Activated T-helper 1 cell treated with anti-CD3 and anti-CD28 coated beads, Interleukin-12 subunit alpha, Interleukin-12 subunit beta, Interleukin-2, Interleukin-4 antibody, amounts not matched to agents 30 ng/mL and 10 ng/mL and 1 ng/mL, durations not matched to agents 14 hours and 24 hours and 36 hours (primary cell): ENCODE measurements at regions not wholly inside any gene's neighbourhood (a gene's known extent, or its start where the extent isn't known, plus 50 kb on each side); places are given as distances from the start of the nearest gene placed in this dataset.

Source experiments
- DNase-seq: peaks from one replicate; pipeline ENCODE4 v3.0.0; 2021; ENCODE audit warnings: low spot score
- H3K27ac Mint-ChIP-seq: one replicate; pipeline ENCODE4 v1.8.0; 2021; ENCODE audit warnings: mild to moderate bottlenecking, mixed read lengths
- H3K27me3 Mint-ChIP-seq: one replicate; pipeline ENCODE4 v1.8.0; 2022; ENCODE audit warnings: mild to moderate bottlenecking, moderate library complexity, mixed read lengths; ENCODE audit not compliant: insufficient read depth
- H3K36me3 Mint-ChIP-seq: one replicate; pipeline ENCODE4 v1.8.0; 2021; ENCODE audit warnings: low read depth, mixed read lengths
- H3K4me1 Mint-ChIP-seq: one replicate; pipeline ENCODE4 v1.8.0; 2021; ENCODE audit warnings: low read depth, mixed read lengths
- H3K4me3 Mint-ChIP-seq: one replicate; pipeline ENCODE4 v1.8.0; 2021; ENCODE audit warnings: mild to moderate bottlenecking, moderate library complexity, mixed read lengths
- H3K9me3 Mint-ChIP-seq: one replicate; pipeline ENCODE4 v1.8.0; 2021; ENCODE audit warnings: mixed read lengths
- intact Hi-C: fragments of 100-400 bp; cut with micrococcal nuclease; formaldehyde crosslinking; loops from one replicate; pipeline ENCODE4 v1.15.1; 2024

DNA sequence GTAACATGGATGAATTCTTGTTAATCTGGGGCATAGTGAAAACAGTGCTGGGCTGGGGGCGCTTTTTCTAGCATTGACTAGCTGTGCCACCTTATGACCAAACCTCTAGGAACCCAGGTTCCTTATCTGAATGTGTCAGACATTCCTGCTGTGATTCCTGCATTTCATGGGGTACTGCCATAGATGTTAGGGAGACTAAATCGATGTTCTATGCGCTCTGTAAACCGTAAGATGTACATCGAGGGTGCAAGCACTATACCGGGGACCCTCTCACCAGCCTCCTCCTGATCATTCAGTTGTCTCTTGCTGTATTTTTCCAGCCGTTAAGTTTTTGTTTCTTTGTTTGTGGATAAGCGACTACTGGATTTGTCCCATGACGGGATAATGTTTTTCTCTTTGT is 170.9 kb upstream of the PARP11 start:
- Mint-ChIP-seq H3K4me3 (no peak overlapping the region), H3K27ac (no peak overlapping the region), H3K9me3 (no peaks in the 10 kb centered on the region), H3K4me1 (peaks cover 6% of the 10 kb centered on the region), H3K36me3 (no peaks in the 10 kb centered on the region), H3K27me3 (peaks cover 11% of the 10 kb centered on the region)
- DNase-seq: no peak
- intact Hi-C loops: no loop called here

DNA sequence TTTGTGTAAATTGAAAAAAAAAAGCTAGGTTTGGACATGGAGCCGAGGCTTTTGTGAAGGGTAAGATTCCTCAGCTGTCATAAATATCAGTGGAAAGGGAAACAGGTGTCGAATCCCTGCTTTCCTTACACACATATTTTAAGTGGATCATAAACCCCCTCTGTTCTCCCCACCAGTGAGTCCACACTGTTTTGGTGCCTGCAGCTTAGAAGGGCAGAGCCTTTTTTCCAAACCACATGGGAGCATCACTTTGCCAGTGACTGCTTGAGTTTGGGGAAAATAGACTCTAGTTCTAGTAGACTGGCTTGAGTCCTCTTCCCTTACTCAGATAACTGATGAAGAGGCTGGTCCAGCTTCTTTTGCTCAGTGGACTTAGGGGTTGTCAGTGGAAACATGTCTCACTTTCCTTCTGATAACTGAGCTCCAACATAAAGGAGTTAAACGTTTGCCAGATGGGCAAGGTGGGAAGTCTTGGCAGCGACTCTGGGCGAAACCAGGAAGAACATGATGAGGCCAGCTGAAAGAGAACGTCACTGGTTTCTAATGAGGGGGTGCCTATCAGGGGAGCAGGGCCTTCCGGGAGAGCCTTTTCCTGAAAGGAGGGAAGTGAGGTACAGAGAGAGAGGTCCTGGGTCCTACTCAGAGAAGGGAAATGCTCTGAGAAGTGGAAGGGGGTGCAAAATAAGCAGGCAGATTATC is 168.1 kb upstream of the PARP11 start:
- DNase-seq: no peak
- H3K27ac Mint-ChIP-seq: no peak overlapping the region
- H3K36me3 Mint-ChIP-seq: no peaks in the 10 kb centered on the region
- H3K27me3 Mint-ChIP-seq: peaks cover 15% of the 10 kb centered on the region
- H3K4me3 Mint-ChIP-seq: no peak overlapping the region
- intact Hi-C loops: no loop called here
- no peaks in the 10 kb centered on the region for H3K9me3 Mint-ChIP-seq
- peaks cover 6% of the 10 kb centered on the region for H3K4me1 Mint-ChIP-seq

- Mint-ChIP-seq H3K27me3 (peaks cover 17% of the 10 kb centered on the region), H3K36me3 (no peaks in the 10 kb centered on the region), H3K4me3 (no peak overlapping the region), H3K4me1 (peaks cover 6% of the 10 kb centered on the region), H3K27ac (no peak overlapping the region), H3K9me3 (no peaks in the 10 kb centered on the region)
- no peak for DNase-seq
- intact Hi-C loops: no loop called here
These were observed 166.7 kb upstream of the PARP11 start for GRCh38 chr12:4039931-4040330.

GRCh38 chr12:4037747-4038312 is 164.6 kb upstream of the PARP11 start:
- intact Hi-C loops: loop anchor here (1.0 kb wide), 1 partner anchor 153 kb away; no protein-coding TSS in a partner anchor
- DNase-seq: no peak
- Mint-ChIP-seq H3K36me3 (no peaks in the 10 kb centered on the region), H3K27me3 (peaks cover 27% of the 10 kb centered on the region), H3K4me1 (peaks cover 6% of the 10 kb centered on the region), H3K9me3 (no peaks in the 10 kb centered on the region), H3K27ac (no peak overlapping the region), H3K4me3 (no peak overlapping the region)

- Mint-ChIP-seq H3K27ac (no peak overlapping the region), H3K27me3 (peaks cover 29% of the 10 kb centered on the region), H3K4me3 (no peak overlapping the region), H3K36me3 (no peaks in the 10 kb centered on the region), H3K4me1 (peaks cover 6% of the 10 kb centered on the region), H3K9me3 (no peaks in the 10 kb centered on the region)
- no peak for DNase-seq
- intact Hi-C loops: loop anchor here (1.0 kb wide), 1 partner anchor 151 kb away; no protein-coding TSS in a partner anchor
These were observed 163.6 kb upstream of the PARP11 start for GRCh38 chr12:4036671-4037271.

- H3K4me3 Mint-ChIP-seq: no peak overlapping the region
- no peaks in the 10 kb centered on the region for H3K9me3 Mint-ChIP-seq
- H3K27me3 Mint-ChIP-seq: peaks cover 25% of the 10 kb centered on the region
- no peak overlapping the region for H3K27ac Mint-ChIP-seq
- intact Hi-C loops: no loop called here
- no peak for DNase-seq
- H3K4me1 Mint-ChIP-seq: peaks cover 3% of the 10 kb centered on the region
- H3K36me3 Mint-ChIP-seq: no peaks in the 10 kb centered on the region
These were observed 161.7 kb upstream of the PARP11 start for GRCh38 chr12:4034921-4035320.

DNA sequence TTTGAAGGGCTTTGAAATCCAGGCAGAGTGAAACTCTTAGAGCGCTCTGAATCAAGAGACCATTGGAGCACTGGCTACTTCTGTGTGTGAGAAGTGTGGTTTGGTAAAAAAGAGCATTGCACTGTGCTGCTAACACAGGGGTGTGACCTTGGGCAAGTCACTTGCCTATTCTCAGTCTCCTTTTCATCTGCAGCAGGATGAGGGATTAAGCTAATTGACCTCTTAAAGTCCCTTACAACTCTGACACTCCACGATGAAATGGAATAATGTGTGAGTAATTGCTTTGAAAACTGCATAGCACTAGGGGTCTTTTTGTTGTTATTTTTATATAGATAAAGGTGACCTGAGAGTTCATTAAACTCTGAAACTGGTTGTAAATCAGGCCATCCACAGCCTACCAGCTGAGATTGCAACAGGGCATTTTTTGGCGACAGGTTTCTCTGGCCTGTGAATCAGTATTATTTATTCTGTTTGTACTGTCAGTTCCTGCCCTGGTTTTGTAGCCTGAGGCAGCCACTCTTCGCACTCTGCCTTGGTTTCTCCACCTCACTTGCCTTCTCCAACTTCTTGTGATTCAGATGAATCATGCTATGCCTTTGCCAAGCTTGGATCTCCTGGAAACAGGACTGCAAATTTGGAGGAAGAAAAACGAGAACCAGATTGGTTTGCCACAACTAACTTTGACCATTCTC is 159.9 kb upstream of the PARP11 start:
- Mint-ChIP-seq H3K9me3 (no peaks in the 10 kb centered on the region), H3K4me3 (no peak overlapping the region), H3K27me3 (peaks cover 25% of the 10 kb centered on the region), H3K27ac (no peak overlapping the region), H3K4me1 (peaks cover 7% of the 10 kb centered on the region), H3K36me3 (no peaks in the 10 kb centered on the region)
- no peak for DNase-seq
- intact Hi-C loops: no loop called here

- Mint-ChIP-seq H3K27me3 (peaks cover 17% of the 10 kb centered on the region), H3K4me3 (peak overlapping the region; percentile 46), H3K36me3 (no peaks in the 10 kb centered on the region), H3K27ac (no peak overlapping the region), H3K9me3 (no peaks in the 10 kb centered on the region), H3K4me1 (peaks cover 20% of the 10 kb centered on the region)
- intact Hi-C loops: loop anchor here (1.0 to 2.0 kb wide), 3 partner anchors 25 to 241 kb away; partner anchors contain the start of gene CCND2
- DNase-seq: no peak
These were observed 158.6 kb upstream of the PARP11 start for GRCh38 chr12:4031703-4032291.

DNA sequence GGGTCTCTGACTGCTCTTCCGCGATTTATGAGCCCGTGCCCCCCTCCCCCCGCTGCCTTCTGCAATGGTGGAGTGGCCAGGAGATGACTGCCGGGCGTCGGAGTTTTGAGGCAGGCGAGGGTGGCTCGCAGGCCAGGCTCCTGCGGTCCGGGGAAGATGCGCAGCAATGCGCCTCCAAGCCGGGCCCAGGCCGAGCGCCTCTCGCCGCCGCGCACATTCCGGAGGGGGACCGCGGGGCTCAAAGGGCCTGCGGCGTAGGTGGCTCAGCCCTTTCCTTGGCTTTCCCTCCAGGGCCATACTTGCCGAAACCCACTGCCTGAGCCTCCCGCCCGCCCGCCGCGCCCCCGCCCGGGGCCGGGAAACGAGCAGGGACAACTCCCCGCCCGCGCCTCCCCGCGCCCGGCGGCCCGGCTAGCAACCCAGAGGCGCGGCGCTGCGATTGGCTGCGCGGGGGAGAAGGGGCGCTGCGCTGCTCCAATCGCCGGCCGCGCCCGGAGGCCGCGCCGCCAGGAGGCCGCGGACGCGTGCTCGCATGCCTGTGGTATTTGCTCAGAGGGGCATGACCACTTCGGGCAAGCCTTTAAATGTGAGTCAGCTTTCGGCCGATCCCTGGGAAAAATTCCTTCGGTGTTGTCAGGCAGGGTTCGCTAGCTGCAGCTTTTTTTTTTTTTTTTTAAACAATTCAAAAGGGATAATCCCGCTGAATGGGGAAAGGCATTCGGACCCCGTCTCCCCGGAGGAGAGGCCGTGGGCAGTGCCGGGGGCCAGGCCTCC is 157.9 kb upstream of the PARP11 start:
- peak overlapping the region; percentile 62 for H3K4me3 Mint-ChIP-seq
- H3K36me3 Mint-ChIP-seq: no peaks in the 10 kb centered on the region
- intact Hi-C loops: loop anchor here (1.0 to 2.0 kb wide), 3 partner anchors 26 to 242 kb away; partner anchors contain the start of gene CCND2
- H3K4me1 Mint-ChIP-seq: peaks cover 22% of the 10 kb centered on the region
- H3K27me3 Mint-ChIP-seq: peaks cover 17% of the 10 kb centered on the region
- no peak overlapping the region for H3K27ac Mint-ChIP-seq
- H3K9me3 Mint-ChIP-seq: no peaks in the 10 kb centered on the region
- peak; percentile 69 for DNase-seq

GRCh38 chr12:4027412-4027811 is 154.2 kb upstream of the PARP11 start:
- peaks cover 29% of the 10 kb centered on the region for H3K4me1 Mint-ChIP-seq
- H3K27ac Mint-ChIP-seq: peak overlapping the region; percentile 85
- intact Hi-C loops: loop anchor here (2.0 kb wide), 1 partner anchor 55 kb away; no protein-coding TSS in a partner anchor
- H3K4me3 Mint-ChIP-seq: peak overlapping the region; percentile 32
- no peaks in the 10 kb centered on the region for H3K36me3 Mint-ChIP-seq
- DNase-seq: peak; percentile 60
- peaks cover 5% of the 10 kb centered on the region for H3K27me3 Mint-ChIP-seq
- no peaks in the 10 kb centered on the region for H3K9me3 Mint-ChIP-seq

DNA sequence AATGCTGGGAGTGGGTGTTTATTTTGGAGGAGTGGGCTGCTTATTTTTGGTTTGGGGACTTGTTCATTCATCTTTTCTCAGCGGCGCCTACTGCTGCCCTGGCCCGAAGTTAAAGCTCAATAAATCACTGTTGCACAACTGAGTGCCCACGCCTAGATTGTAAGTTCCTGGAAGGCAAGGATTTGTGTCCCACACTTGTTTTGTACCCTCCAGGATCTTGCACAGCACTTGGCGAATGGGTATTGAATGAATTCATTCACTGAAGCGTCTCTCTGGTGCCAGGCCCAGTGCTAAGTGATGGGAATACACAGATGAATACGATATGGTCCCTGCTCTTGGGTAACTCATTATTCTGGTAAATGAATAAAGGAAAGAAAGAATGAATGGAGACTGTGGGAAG is 153.3 kb upstream of the PARP11 start:
- no peak overlapping the region for H3K4me3 Mint-ChIP-seq

GRCh38 chr12:4026020-4026358 is 152.8 kb upstream of the PARP11 start:
- no peak overlapping the region for H3K27ac Mint-ChIP-seq
- no peak for DNase-seq
- H3K4me3 Mint-ChIP-seq: no peak overlapping the region
- peaks cover 3% of the 10 kb centered on the region for H3K27me3 Mint-ChIP-seq
- intact Hi-C loops: loop anchor here (2.0 kb wide), 1 partner anchor 53 kb away; no protein-coding TSS in a partner anchor
- H3K36me3 Mint-ChIP-seq: no peaks in the 10 kb centered on the region
- peaks cover 29% of the 10 kb centered on the region for H3K4me1 Mint-ChIP-seq
- no peaks in the 10 kb centered on the region for H3K9me3 Mint-ChIP-seq

More for the DNA sequence above, 153.3 kb upstream of the PARP11 start:
- H3K27me3 Mint-ChIP-seq: peaks cover 3% of the 10 kb centered on the region
- no peak for DNase-seq
- H3K9me3 Mint-ChIP-seq: no peaks in the 10 kb centered on the region
- H3K4me1 Mint-ChIP-seq: peaks cover 29% of the 10 kb centered on the region
- intact Hi-C loops: loop anchor here (2.0 kb wide), 1 partner anchor 54 kb away; no protein-coding TSS in a partner anchor
- H3K27ac Mint-ChIP-seq: no peak overlapping the region
- H3K36me3 Mint-ChIP-seq: no peaks in the 10 kb centered on the region
